ENCODE measurements at regions not wholly inside any gene's neighbourhood (a gene's known extent, or its start where the extent isn't known, plus 50 kb on each side); places are given as distances from the start of the nearest gene placed in this dataset.

DNA sequence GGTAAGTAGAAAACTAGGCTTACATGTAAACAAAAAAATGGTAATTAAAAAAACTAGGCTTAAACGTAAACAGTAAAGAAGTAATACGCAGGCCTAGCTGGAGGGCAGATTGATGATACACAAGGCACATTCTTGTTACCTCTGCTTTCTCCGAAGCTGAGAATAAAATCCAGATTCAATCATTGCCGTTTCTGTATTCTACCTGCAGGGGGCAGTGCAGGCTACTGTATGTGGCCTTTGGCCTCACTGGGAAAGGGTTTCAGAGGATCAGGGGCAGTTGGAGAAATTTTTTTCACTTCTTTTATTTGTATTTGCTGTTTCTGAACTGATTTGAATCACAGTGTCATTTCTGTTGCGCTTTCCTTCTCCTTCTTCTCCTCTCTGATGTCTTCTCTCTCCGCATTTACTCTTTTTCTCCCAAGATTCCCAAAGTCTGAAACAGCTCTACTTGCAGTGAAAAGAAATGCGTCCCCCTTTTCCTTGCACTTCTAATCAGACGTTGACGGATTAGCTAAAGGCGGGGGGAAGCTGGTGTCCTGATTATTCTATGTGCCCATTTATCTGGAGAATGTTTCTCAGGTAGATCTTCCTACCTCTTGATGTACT is 67.1 kb upstream of the MCTP2 start:
- no peak overlapping the region for H3K27ac ChIP-seq
- no peaks in the 10 kb centered on the region for H3K36me3 ChIP-seq (replicated peaks in 1 of 2; ENCODE audit: insufficient read depth in 1 of 2, low read depth in 2 of 2)
- no peaks in the 10 kb centered on the region for H3K9me3 ChIP-seq
- H3K4me1 ChIP-seq: no peaks in the 10 kb centered on the region
- intact Hi-C loops (cut with DNase I): no loop called here
- H3K4me3 ChIP-seq: no peak overlapping the region
- no peaks in the 10 kb centered on the region for H3K27me3 ChIP-seq
- DNase-seq: peak; percentile 65 to 71 (median 67)
- TF ChIP-seq, protein P1, sequence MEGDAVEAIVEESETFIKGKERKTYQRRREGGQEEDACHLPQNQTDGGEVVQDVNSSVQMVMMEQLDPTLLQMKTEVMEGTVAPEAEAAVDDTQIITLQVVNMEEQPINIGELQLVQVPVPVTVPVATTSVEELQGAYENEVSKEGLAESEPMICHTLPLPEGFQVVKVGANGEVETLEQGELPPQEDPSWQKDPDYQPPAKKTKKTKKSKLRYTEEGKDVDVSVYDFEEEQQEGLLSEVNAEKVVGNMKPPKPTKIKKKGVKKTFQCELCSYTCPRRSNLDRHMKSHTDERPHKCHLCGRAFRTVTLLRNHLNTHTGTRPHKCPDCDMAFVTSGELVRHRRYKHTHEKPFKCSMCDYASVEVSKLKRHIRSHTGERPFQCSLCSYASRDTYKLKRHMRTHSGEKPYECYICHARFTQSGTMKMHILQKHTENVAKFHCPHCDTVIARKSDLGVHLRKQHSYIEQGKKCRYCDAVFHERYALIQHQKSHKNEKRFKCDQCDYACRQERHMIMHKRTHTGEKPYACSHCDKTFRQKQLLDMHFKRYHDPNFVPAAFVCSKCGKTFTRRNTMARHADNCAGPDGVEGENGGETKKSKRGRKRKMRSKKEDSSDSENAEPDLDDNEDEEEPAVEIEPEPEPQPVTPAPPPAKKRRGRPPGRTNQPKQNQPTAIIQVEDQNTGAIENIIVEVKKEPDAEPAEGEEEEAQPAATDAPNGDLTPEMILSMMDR (IDR thresholded peaks at IDR 0.05): peak; percentile 54 to 93 (median 87)
- no peak for TF ChIP-seq POLR2A (IDR thresholded peaks at IDR 0.05)
- 32 to 33% methylated on average over 10 of the region's 10 CpGs for WGBS, 2 donors
- peak; percentile 65 for ATAC-seq

DNA sequence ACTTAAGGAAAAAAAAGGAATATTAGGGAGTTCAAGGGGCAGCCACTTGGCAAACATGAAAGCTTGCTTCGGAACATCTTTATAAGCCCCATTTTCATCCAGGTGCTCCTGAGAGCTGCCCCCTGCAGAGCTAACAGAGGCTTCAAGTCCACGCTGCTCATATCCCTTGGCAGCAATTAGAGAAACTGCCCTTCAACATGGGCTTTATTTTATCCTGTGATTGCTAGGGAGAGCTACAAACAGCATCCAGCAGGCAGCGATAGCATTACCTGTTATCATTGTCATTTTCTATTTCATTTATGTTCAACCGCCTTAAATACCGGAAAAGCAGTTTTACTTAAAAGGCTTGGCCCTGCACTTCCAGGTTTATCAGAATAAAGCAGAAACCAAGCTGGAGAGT is 68.4 kb upstream of the MCTP2 start:
- WGBS, 2 donors: 79 to 87% methylated on average over 5 of the region's 5 CpGs

DNA sequence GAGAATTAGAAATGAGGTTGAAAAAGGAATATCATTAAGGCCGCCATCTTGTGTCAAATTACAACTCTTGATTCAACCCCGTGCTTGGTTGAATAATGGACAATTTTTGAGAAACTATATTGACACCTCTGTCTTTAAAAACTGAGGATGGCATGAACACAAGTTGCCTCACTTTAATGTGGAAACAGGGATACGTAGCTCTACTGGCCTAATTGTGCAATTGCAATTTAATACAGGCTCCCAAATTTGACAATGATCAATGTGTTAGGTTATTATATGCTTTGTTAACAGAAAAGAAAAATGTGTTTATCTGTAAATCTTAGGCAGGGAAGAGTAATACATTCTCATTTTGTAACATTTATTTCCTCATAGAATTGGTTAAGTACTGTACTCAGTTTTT is 77.1 kb upstream of the MCTP2 start:
- ATAC-seq: no peak

More for the DNA sequence above, 68.4 kb upstream of the MCTP2 start:
- Histone ChIP-seq H3K27me3 (no peaks in the 10 kb centered on the region), H3K27ac (no peak overlapping the region), H3K9me3 (no peaks in the 10 kb centered on the region), H3K4me3 (no peak overlapping the region), H3K4me1 (no peaks in the 10 kb centered on the region), H3K36me3 (replicated peaks in 1 of 2; ENCODE audit: insufficient read depth in 1 of 2, low read depth in 2 of 2) (no peaks in the 10 kb centered on the region)
- no peak for TF ChIP-seq POLR2A (IDR thresholded peaks at IDR 0.05)
- TF ChIP-seq, protein P1 (IDR thresholded peaks at IDR 0.05): no peak
- no peak for ATAC-seq
- intact Hi-C loops (cut with DNase I): no loop called here
- DNase-seq: no peak

DNA sequence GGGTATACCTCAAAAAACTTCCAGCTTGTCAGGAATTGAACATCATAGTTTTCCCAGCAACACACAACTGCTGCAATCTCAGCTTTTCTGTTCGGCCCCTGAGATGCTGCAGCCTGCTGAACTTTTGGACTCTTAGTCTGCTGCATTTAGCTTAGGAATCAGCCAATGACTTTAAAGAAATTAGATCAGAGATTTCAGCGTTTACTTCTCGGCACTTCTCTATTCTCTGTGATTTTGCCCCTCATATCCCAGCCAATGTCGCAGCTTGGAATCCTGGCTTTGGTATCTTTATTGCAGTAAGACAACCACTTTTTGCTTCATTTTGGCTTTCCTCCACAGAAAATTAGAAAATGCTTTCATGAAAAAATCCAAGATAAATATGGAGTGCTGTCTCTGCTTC is 86.3 kb upstream of the MCTP2 start:
- TF ChIP-seq, protein P1 (IDR thresholded peaks at IDR 0.05): no peak
- no peak for TF ChIP-seq POLR2A (IDR thresholded peaks at IDR 0.05)
- intact Hi-C loops (cut with DNase I): no loop called here
- Histone ChIP-seq H3K4me3 (no peak overlapping the region), H3K27me3 (no peaks in the 10 kb centered on the region), H3K9me3 (no peaks in the 10 kb centered on the region), H3K27ac (no peak overlapping the region), H3K4me1 (no peaks in the 10 kb centered on the region), H3K36me3 (replicated peaks in 1 of 2; ENCODE audit: insufficient read depth in 1 of 2, low read depth in 2 of 2) (no peaks in the 10 kb centered on the region)
- 61 to 68% methylated on average over 4 of the region's 4 CpGs for WGBS, 2 donors
- ATAC-seq (no peak), DNase-seq (no peak)

More for the DNA sequence above, 77.1 kb upstream of the MCTP2 start:
- H3K36me3 ChIP-seq (replicated peaks in 1 of 2; ENCODE audit: insufficient read depth in 1 of 2, low read depth in 2 of 2): no peaks in the 10 kb centered on the region
- DNase-seq: no peak
- no peak overlapping the region for H3K27ac ChIP-seq
- no peak overlapping the region for H3K4me3 ChIP-seq
- no peaks in the 10 kb centered on the region for H3K9me3 ChIP-seq
- TF ChIP-seq, protein P1 (IDR thresholded peaks at IDR 0.05): no peak
- TF ChIP-seq POLR2A (IDR thresholded peaks at IDR 0.05): no peak
- no peaks in the 10 kb centered on the region for H3K27me3 ChIP-seq
- 79% methylated on average over 3 of the region's 3 CpGs for WGBS, 2 donors
- intact Hi-C loops (cut with DNase I): no loop called here
- H3K4me1 ChIP-seq: no peaks in the 10 kb centered on the region

DNA sequence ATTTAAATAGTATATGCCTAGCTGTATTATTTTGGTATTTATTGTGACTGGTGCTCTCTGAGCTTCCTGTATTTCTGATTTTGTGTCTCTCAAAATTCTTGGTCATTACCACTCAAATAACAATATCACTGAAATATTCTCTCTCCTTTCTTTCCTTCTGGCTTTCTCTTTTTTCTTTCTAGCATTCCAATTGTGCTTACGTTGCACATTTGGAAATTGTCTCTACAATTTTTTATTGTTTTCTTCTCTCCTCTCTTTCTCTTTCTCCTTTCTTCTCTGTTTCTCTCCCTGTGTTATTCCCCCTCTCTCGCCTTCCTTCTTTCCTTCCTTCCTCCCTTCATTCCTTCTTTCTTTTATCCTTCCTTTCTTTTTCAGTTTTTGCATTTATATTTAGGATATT is 89.6 kb upstream of the MCTP2 start:
- ATAC-seq: no peak
- Histone ChIP-seq H3K27ac (no peak overlapping the region), H3K4me3 (no peak overlapping the region), H3K36me3 (replicated peaks in 1 of 2; ENCODE audit: insufficient read depth in 1 of 2, low read depth in 2 of 2) (no peaks in the 10 kb centered on the region), H3K9me3 (no peaks in the 10 kb centered on the region), H3K4me1 (no peaks in the 10 kb centered on the region), H3K27me3 (no peaks in the 10 kb centered on the region)
- 89 to 92% methylated on average over 2 of the region's 2 CpGs for WGBS, 2 donors
- intact Hi-C loops (cut with DNase I): no loop called here
- TF ChIP-seq, protein P1 (IDR thresholded peaks at IDR 0.05): no peak
- no peak for TF ChIP-seq POLR2A (IDR thresholded peaks at IDR 0.05)
- no peak for DNase-seq
